NCI-H526 (cell line): ENCODE measurements at regions not wholly inside any gene's neighbourhood (a gene's known extent, or its start where the extent isn't known, plus 50 kb on each side); places are given as distances from the start of the nearest gene placed in this dataset.

Experiments
- DNase-seq, 2 experiments: peaks; one replicate each; lab custom pipeline; 2025; lab: John Stamatoyannopoulos, UW

GRCh38 chr14:101179691-101180211 is 276.2 kb upstream of the RTL1 start:
- DNase-seq = no peak

DNA sequence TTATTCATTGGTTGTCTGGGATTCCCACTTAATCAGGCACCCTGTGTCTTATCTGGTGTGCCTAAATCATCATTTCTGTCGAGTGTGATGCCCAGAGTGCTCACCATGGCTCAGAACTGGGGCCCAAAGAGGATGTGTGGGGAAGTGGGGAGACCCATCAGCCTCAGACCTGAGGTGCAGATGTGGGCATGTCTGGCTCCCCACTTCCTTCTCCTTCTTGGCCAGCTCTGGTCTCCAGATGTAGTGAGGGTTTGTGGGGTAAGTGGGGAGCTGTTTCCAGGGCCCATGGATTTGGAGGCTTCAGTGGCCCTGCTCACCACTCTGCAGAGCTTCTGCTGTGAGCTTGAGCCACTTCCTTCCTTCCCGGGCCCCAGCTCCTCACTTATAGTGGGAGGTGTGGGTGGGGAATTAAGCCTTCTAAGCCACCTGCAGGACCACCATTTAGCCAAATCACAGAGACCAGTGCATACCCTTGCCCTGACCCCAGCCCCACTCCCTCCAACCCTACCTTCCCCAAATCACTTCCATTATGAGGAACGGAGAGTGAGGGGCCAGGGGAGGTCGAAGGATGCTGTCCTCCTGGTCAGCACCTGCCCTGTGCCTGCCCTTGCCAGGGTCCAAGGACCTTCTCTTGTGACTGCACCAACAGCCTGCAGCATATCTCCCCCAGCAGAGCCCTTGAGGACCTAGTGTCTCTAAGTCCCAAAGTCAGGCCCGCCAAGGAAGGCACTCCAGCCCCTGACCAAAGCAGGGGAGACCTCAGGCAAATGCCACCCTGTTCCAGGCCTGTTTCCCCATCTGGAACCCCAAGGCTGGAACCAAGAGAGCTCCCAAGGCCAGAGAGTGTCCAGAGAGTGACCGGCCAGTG is 278.2 kb upstream of the RTL1 start:
- no peak for DNase-seq

DNA sequence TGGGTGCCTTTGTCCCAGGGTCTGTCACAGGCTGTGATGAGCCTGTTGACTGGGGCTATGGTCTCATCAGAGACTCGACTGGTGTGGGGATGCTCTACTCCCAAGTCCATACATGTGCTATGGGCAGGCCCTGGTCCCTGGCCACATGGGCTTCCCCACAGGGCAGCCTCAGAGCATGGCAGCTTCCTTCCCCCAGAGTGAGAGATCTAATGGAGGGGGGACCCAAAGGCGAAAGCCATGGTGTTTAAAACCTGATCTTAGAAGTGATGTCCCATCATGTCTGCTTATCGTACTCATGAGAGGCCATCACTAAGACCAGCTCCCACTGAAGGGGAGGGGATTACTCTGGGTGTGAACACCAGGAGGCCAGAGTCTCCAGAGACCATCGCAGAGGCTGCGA is 279.0 kb upstream of the RTL1 start:
- no peak for DNase-seq

DNA sequence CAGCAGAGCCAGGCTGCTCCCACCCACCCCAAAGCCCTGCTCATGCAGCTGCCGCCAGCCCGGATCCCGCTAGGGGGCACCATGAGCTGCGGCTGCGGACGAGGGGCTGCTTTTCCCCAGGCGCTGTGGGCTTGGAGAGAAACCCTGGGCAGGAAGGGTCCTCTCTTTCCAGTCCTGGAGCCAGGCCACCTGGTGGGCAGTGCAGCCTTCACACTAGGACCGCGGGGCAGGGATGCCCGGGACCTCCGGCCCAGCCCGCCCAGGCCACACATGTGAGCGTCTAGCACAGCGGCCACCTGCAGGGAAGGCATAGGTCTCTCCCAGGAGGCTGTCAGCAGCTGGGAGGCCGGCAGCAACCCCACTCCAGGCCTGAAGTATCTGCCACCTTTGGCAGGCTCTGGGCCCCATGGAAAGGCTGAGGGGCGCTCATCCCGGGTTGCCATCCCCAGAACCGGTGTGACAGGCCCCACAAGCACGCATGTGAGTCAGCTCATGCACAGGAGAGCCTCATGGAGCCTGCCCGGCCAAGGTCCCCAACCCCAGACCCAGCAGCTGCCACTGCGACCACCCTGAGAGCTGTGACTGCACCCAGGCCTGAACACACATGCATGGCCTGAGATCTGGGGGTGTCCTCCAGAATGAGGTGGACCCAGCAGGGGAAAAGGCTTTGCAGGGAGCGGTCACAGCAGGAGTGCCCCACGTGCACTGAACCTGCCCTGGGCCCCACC is 280.0 kb upstream of the RTL1 start:
- DNase-seq = peak in 1 of 2 experiments; percentile 48

GRCh38 chr14:101184104-101184455 is 280.6 kb upstream of the RTL1 start:
- no peak for DNase-seq

GRCh38 chr14:101184572-101184971 is 281.1 kb upstream of the RTL1 start:
- no peak for DNase-seq

GRCh38 chr14:101185073-101185835 is 281.7 kb upstream of the RTL1 start:
- no peak for DNase-seq

- no peak for DNase-seq
These were observed 282.4 kb upstream of the RTL1 start for GRCh38 chr14:101185946-101186345.

DNA sequence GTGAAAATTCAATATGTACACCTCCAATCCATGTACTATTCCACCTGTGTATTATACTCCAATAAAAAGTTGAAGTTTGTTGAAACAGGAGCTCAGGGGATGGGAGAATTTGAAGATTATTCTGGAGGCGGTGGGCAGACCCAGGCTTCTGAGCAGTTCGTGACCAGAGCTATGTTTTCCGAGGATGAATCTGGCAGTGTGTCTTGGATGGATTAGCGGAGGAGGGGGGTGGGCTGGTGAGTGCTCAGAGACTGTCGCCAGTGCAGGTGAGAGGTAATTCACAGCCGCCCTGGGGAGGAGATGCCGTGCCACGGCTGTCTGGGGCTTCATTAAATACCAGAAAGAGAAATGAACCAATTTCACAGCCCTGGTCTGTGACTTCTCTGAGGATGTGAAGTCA is 283.0 kb upstream of the RTL1 start:
- DNase-seq = no peak

- DNase-seq = no peak
These were observed 283.7 kb upstream of the RTL1 start for GRCh38 chr14:101186992-101187815.

- DNase-seq = no peak
These were observed 284.5 kb upstream of the RTL1 start for GRCh38 chr14:101187816-101188570.

DNA sequence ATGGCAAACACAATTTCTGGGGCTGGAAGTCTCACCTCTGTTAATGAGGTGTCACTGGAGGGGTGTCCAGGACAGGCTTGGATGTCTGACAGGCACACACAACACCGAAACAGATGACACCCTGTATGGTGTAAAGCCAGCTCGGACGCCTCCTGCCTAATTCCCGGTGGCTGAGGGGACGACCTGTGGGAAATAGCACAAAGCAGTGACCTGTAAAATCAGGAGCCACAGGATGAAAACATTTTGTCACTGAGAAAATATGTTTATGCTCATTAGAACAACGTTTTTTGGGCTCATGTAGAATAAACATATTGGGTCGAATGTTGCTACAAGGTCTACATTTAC is 285.0 kb upstream of the RTL1 start:
- no peak for DNase-seq

- DNase-seq = no peak
These were observed 285.7 kb upstream of the RTL1 start for GRCh38 chr14:101189266-101189665.

- no peak for DNase-seq
These were observed 286.5 kb upstream of the RTL1 start for GRCh38 chr14:101189962-101190560.

- no peak for DNase-seq
These were observed 287.7 kb upstream of the RTL1 start for GRCh38 chr14:101191101-101191720.

DNA sequence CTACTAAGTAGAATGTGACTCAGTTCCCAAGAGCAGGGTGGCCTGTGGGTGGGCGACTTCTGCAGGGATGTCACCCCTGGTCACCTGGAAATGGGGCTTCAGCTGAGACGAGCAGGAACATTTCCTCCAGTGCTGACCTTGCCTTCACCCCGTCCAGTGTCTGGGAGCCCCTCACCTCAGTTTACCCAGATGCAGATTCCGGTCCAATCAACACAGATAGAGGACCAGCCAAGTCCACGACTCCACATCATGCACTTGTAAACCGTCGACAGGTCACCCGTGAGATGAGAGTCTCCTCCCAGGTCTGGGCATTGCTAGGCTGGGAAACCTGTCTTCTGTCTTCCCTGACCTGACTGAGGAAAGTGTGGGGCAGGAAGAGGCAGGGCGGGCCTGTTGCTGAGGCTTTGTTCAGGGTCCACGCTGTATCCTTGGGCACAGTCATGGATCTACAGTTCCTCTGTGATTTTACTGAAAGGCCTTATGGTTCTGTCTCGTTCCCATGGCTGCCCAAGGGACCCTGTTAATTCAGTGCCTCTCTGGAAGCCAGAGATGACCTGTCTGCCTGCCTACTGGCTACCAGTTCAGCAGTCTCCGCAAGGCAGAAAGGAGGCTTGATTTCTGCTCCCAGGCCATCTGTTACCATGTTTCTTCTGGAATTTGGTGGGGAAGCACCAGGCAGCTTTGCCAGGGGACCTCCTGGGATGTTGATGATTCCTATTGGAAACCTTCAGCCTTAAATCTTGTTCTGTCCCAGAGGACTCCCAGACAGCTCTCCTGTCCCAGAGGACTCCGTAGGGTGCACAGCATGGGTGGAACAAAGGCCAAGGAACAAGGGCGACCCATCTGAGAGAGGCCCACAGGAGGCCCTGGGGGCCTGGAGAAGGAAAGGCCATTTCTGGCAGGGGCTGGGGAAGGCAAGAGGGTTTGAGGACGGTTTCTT is 288.5 kb upstream of the RTL1 start:
- no peak for DNase-seq

DNA sequence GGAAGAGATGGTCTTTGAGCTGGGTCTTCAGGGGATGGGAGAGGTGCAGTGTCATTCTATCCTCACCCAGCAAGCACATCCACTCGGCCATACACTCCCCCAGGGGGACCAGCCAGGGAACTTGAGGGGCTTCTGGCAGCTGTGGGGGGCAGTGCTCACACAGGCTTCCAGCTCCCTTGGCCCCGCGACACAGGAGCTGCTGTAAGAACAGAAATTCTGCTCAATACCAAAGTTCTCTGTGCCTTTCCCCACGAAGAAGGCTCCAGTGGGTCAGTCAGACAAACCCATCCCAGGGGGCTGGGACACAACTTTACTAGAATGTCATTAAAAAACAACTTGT is 289.1 kb upstream of the RTL1 start:
- DNase-seq = no peak

GRCh38 chr14:101193106-101193844 is 289.8 kb upstream of the RTL1 start:
- DNase-seq = no peak
